MM.1S (cell line): ENCODE measurements at regions not wholly inside any gene's neighbourhood (a gene's known extent, or its start where the extent isn't known, plus 50 kb on each side); places are given as distances from the start of the nearest gene placed in this dataset.

Source experiments
- EZH2 ChIP-seq: fragments of 300-600 bp; sonication (generic); optimal IDR thresholded peaks from 2 replicates; pipeline ENCODE3; 2017; ENCODE audit warnings: low read depth, mild to moderate bottlenecking, antibody characterized with exemption, low read length, mixed read lengths
- TF ChIP-seq, protein P1 (sequence below): fragments of 300-600 bp; sonication (generic); IDR thresholded peaks from 2 replicates; pipeline ENCODE4 v1.5.1; 2016; ENCODE audit warnings: antibody characterized with exemption, low read length, mixed read lengths

DNA sequence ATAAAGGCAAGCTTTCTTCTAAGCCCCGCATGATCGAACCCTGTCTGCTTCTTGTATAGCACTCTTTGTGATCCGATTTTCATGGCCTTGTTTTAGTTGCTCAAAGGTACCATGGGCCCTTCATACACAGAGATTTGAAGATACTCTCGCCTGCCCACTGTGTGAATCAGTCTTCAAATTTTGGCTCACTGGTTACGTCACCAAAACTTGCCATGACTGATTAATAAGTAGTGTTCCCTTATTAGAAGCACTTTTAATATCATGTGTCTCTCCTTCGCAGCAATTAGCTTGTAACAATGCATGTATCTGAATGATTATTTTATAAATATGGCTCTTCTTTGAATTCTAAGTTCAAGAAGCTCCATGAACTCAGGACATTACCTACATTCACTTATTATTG is 880.5 kb downstream of the STPG2 start:
- TF ChIP-seq, protein P1, sequence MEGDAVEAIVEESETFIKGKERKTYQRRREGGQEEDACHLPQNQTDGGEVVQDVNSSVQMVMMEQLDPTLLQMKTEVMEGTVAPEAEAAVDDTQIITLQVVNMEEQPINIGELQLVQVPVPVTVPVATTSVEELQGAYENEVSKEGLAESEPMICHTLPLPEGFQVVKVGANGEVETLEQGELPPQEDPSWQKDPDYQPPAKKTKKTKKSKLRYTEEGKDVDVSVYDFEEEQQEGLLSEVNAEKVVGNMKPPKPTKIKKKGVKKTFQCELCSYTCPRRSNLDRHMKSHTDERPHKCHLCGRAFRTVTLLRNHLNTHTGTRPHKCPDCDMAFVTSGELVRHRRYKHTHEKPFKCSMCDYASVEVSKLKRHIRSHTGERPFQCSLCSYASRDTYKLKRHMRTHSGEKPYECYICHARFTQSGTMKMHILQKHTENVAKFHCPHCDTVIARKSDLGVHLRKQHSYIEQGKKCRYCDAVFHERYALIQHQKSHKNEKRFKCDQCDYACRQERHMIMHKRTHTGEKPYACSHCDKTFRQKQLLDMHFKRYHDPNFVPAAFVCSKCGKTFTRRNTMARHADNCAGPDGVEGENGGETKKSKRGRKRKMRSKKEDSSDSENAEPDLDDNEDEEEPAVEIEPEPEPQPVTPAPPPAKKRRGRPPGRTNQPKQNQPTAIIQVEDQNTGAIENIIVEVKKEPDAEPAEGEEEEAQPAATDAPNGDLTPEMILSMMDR = no peak
- no peak for TF ChIP-seq EZH2
